Osteocyte (in vitro differentiated cells): ENCODE measurements at regions not wholly inside any gene's neighbourhood (a gene's known extent, or its start where the extent isn't known, plus 50 kb on each side); places are given as distances from the start of the nearest gene placed in this dataset.

Source experiments
- DNase-seq: peaks from one replicate; pipeline ENCODE4 v3.0.0; 2021; ENCODE audit warnings: mixed read lengths; ENCODE audit not compliant: unreplicated experiment; ENCODE audit errors: extremely low spot score
- H3K27ac Mint-ChIP-seq: one replicate; pipeline ENCODE4 v1.8.0; 2021; ENCODE audit warnings: mild to moderate bottlenecking, mixed read lengths; ENCODE audit not compliant: unreplicated experiment
- H3K27me3 Mint-ChIP-seq: one replicate; pipeline ENCODE4 v1.8.0; 2021; ENCODE audit warnings: mixed read lengths; ENCODE audit not compliant: unreplicated experiment
- H3K36me3 Mint-ChIP-seq: one replicate; pipeline ENCODE4 v1.8.0; 2021; ENCODE audit warnings: mixed read lengths; ENCODE audit not compliant: unreplicated experiment
- H3K4me1 Mint-ChIP-seq: one replicate; pipeline ENCODE4 v1.8.0; 2021; ENCODE audit warnings: mixed read lengths; ENCODE audit not compliant: unreplicated experiment
- H3K4me3 Mint-ChIP-seq: one replicate; pipeline ENCODE4 v1.8.0; 2021; ENCODE audit warnings: mild to moderate bottlenecking, moderate library complexity, mixed read lengths; ENCODE audit not compliant: unreplicated experiment
- H3K9me3 Mint-ChIP-seq: one replicate; pipeline ENCODE4 v1.8.0; 2021; ENCODE audit warnings: mixed read lengths; ENCODE audit not compliant: unreplicated experiment
- CTCF ChIP-seq: fragments of 200-600 bp; sonication (generic); IDR thresholded peaks from 2 replicates; pipeline ENCODE4 v1.5.0; 2021; ENCODE audit warnings: antibody characterized with exemption, mild to moderate bottlenecking, moderate library complexity

- Mint-ChIP-seq H3K9me3 (no peaks in the 10 kb centered on the region), H3K4me3 (no peak overlapping the region)
- DNase-seq = no peak
These were observed 238.7 kb downstream of the LIG4 start for GRCh38 chr13:107976628-107977027.

GRCh38 chr13:107974409-107974808, 240.9 kb downstream of the LIG4 start:
- no peak overlapping the region for H3K4me3 Mint-ChIP-seq
- peaks cover 4% of the 10 kb centered on the region for H3K27me3 Mint-ChIP-seq
- TF ChIP-seq CTCF = no peak
- no peak for DNase-seq
- no peak overlapping the region for H3K27ac Mint-ChIP-seq
- no peaks in the 10 kb centered on the region for H3K36me3 Mint-ChIP-seq
- no peaks in the 10 kb centered on the region for H3K4me1 Mint-ChIP-seq
- no peaks in the 10 kb centered on the region for H3K9me3 Mint-ChIP-seq

More at GRCh38 chr13:107976628-107977027, 238.7 kb downstream of the LIG4 start:
- Mint-ChIP-seq H3K36me3 (no peaks in the 10 kb centered on the region), H3K27me3 (peaks cover 9% of the 10 kb centered on the region), H3K27ac (no peak overlapping the region), H3K4me1 (no peaks in the 10 kb centered on the region)
- no peak for TF ChIP-seq CTCF

- H3K4me1 Mint-ChIP-seq = no peaks in the 10 kb centered on the region
- peaks cover 9% of the 10 kb centered on the region for H3K27me3 Mint-ChIP-seq
- no peak for TF ChIP-seq CTCF
- H3K4me3 Mint-ChIP-seq = no peak overlapping the region
- no peak for DNase-seq
- no peaks in the 10 kb centered on the region for H3K36me3 Mint-ChIP-seq
- H3K27ac Mint-ChIP-seq = no peak overlapping the region
- H3K9me3 Mint-ChIP-seq = peaks cover 11% of the 10 kb centered on the region
These were observed 245.8 kb downstream of the LIG4 start for GRCh38 chr13:107969546-107969945.

GRCh38 chr13:107968470-107968869, 246.9 kb downstream of the LIG4 start:
- Mint-ChIP-seq H3K27ac (no peak overlapping the region), H3K9me3 (peaks cover 11% of the 10 kb centered on the region), H3K4me3 (no peak overlapping the region), H3K36me3 (no peaks in the 10 kb centered on the region), H3K4me1 (no peaks in the 10 kb centered on the region), H3K27me3 (peaks cover 14% of the 10 kb centered on the region)
- no peak for TF ChIP-seq CTCF
- DNase-seq = no peak

- no peak for TF ChIP-seq CTCF
- no peak for DNase-seq
- Mint-ChIP-seq H3K27me3 (peaks cover 14% of the 10 kb centered on the region), H3K9me3 (peaks cover 11% of the 10 kb centered on the region), H3K36me3 (no peaks in the 10 kb centered on the region), H3K4me3 (no peak overlapping the region), H3K27ac (no peak overlapping the region), H3K4me1 (no peaks in the 10 kb centered on the region)
These were observed 250.9 kb downstream of the LIG4 start for GRCh38 chr13:107964395-107964794.
